Endothelial cell of umbilical vein (primary cell): ENCODE measurements at regions not wholly inside any gene's neighbourhood (a gene's known extent, or its start where the extent isn't known, plus 50 kb on each side); places are given as distances from the start of the nearest gene placed in this dataset.

Experiments
- BruUV-seq: library from RNA; stranded (reverse); fragments of 400-500 nt; replicated peaks from 2 replicates; lab custom pipeline; 2021; lab: Mats Ljungman, UMichigan
- CTCF ChIA-PET: fragments of 300-600, 350-600 bp; sonication (Branson Sonifier 250); formaldehyde crosslinking; loops from one replicate; lab custom pipeline; 2021; ENCODE audit warnings: antibody characterized with exemption, inconsistent platforms; lab: Charles Lee
- POLR2A ChIA-PET: fragments of 300-600, 350-600 bp; sonication (Branson Sonifier 250); formaldehyde crosslinking; loops from one replicate; lab custom pipeline; 2021; ENCODE audit warnings: antibody characterized with exemption, inconsistent platforms; lab: Charles Lee
- DNase-seq: peaks from one replicate; pipeline ENCODE4 v3.0.0-alpha.2; 2011; ENCODE audit warnings: low read depth, low spot score
- FAIRE-seq: peaks from 2 replicates; lab custom pipeline; 2011; peaks lifted over from hg19 to GRCh38; lab: Jason Lieb, UNC
- H2AFZ ChIP-seq: 2 replicates; pipeline ENCODE4 v1.6.0; 2012; ENCODE audit warnings: low read depth, low read length, control low read depth, inconsistent platforms
- H3K27ac ChIP-seq: 2 replicates; pipeline ENCODE4 v1.5.1; 2011; ENCODE audit warnings: low read depth, mild to moderate bottlenecking, control low read depth, low read length, moderate library complexity; ENCODE audit not compliant: insufficient read depth
- H3K27me3 ChIP-seq, 2 experiments: 2 replicates each; pipeline versions ENCODE4 v1.6.0 to v1.6.1; 2011; ENCODE audit warnings: low read length in 2 of 2, mixed read lengths in 1 of 2; ENCODE audit not compliant: control insufficient read depth in 2 of 2, insufficient read depth in 2 of 2
- H3K36me3 ChIP-seq, 2 experiments: 2 replicates in 1 of 2; 3 replicates in 1 of 2; pipeline ENCODE4 v1.5.1; 2011; ENCODE audit warnings: low read length in 2 of 2, mild to moderate bottlenecking in 1 of 2, moderate library complexity in 1 of 2; ENCODE audit not compliant: control insufficient read depth in 2 of 2, insufficient read depth in 2 of 2; ENCODE audit errors: extremely low read depth in 1 of 2
- H3K4me1 ChIP-seq: 3 replicates; pipeline ENCODE4 v1.5.1; 2011; ENCODE audit warnings: mild to moderate bottlenecking, low read length; ENCODE audit not compliant: control insufficient read depth, insufficient read depth; ENCODE audit errors: extremely low read depth
- H3K4me2 ChIP-seq: 2 replicates; pipeline ENCODE4 v1.6.1; 2011; ENCODE audit warnings: low read length, control low read depth, mixed read lengths; ENCODE audit not compliant: insufficient read depth
- H3K4me3 ChIP-seq, 3 experiments: fragments of 200-600 bp in 1 of 3; sonication (generic), shearing (Covaris generic) in 1 of 3; replicated peaks in 1 of 3; 2 replicates each; pipeline ENCODE4 v1.5.1; 2011 to 2016; ENCODE audit warnings: control low read depth in 3 of 3, low read length in 3 of 3, mild to moderate bottlenecking in 2 of 3, inconsistent platforms in 1 of 3, low read depth in 1 of 3, moderate library complexity in 1 of 3; ENCODE audit not compliant: insufficient read depth in 1 of 3
- H3K79me2 ChIP-seq: 2 replicates; pipeline ENCODE4 v1.6.0; 2012; ENCODE audit warnings: low read length, inconsistent platforms; ENCODE audit not compliant: control insufficient read depth, insufficient read depth
- H3K9ac ChIP-seq: replicated peaks from 2 replicates; pipeline ENCODE3; 2011; ENCODE audit warnings: low read length, control low read depth; ENCODE audit not compliant: insufficient read depth; ENCODE audit errors: extremely low read depth
- H3K9me1 ChIP-seq: replicated peaks from 3 replicates; pipeline ENCODE4 v1.6.0; 2011; ENCODE audit warnings: mild to moderate bottlenecking, low read length; ENCODE audit not compliant: control insufficient read depth, insufficient read depth; ENCODE audit errors: extremely low read depth
- H3K9me3 ChIP-seq: replicated peaks from 2 replicates; pipeline ENCODE4 v1.5.1; 2012; ENCODE audit warnings: low read length, inconsistent platforms; ENCODE audit not compliant: control insufficient read depth, insufficient read depth
- H4K20me1 ChIP-seq: replicated peaks from 2 replicates; pipeline ENCODE3; 2011; ENCODE audit warnings: mild to moderate bottlenecking, low read length; ENCODE audit not compliant: control insufficient read depth, insufficient read depth; ENCODE audit errors: extremely low read depth
- CTCF ChIP-seq, 2 donors: IDR thresholded peaks; 1 replicate in 1 of 2; 2 replicates in 1 of 2; pipeline ENCODE4 v1.5.1; 2011; ENCODE audit warnings: low read length in 2 of 2, mild to moderate bottlenecking in 2 of 2, moderate library complexity in 2 of 2, control low read depth in 1 of 2, inconsistent platforms in 1 of 2, low read depth in 1 of 2; ENCODE audit not compliant: insufficient read depth in 1 of 2; ENCODE audit errors: extremely low read depth in 1 of 2
- FOS ChIP-seq: IDR thresholded peaks from 2 replicates; pipeline ENCODE4 v1.6.1; 2011; ENCODE audit warnings: mild to moderate bottlenecking, low read length, moderate library complexity, borderline replicate concordance; ENCODE audit not compliant: insufficient read depth
- GATA2 ChIP-seq: IDR thresholded peaks from 2 replicates; pipeline ENCODE4 v1.7.0; 2011; ENCODE audit warnings: low read depth, mild to moderate bottlenecking, moderate library complexity, mixed read lengths, low read length; ENCODE audit not compliant: insufficient read length, insufficient read depth
- JUN ChIP-seq: IDR thresholded peaks from 2 replicates; pipeline ENCODE4 v1.6.1; 2011; ENCODE audit warnings: borderline replicate concordance, low read depth; ENCODE audit not compliant: insufficient read length, insufficient read depth
- MYC ChIP-seq: IDR thresholded peaks from one replicate; pipeline ENCODE4 v1.6.1; 2011; ENCODE audit warnings: mild to moderate bottlenecking, low read depth, low read length
- POLR2A ChIP-seq: IDR thresholded peaks from 2 replicates; pipeline ENCODE4 v1.6.1; 2012; ENCODE audit warnings: low read depth, mild to moderate bottlenecking, control low read depth, low read length
- POLR2AphosphoS5 ChIP-seq: IDR thresholded peaks from 2 replicates; pipeline ENCODE4 v1.6.1; 2012; ENCODE audit warnings: low read depth, mild to moderate bottlenecking, control low read depth, low read length, moderate library complexity; ENCODE audit not compliant: insufficient read depth
- dilution Hi-C: fragments of 300-500 bp; cut with MboI; formaldehyde crosslinking; loops from one replicate; pipeline ENCODE4 v1.15.0; 2019; ENCODE audit warnings: low sequenced_read_pairs; ENCODE audit not compliant: extremely low pct_ligation_motif_present
- intact Hi-C: fragments of 100-400 bp; cut with micrococcal nuclease; formaldehyde crosslinking; loops from one replicate; pipeline ENCODE4 v1.10.0; 2022

- Histone ChIP-seq H2AFZ (no peak overlapping the region), H3K27me3 (no peaks in the 10 kb centered on the region), H3K27ac (no peak overlapping the region), H3K4me1 (no peaks in the 10 kb centered on the region), H3K9me1 (no peaks in the 10 kb centered on the region), H3K9me3 (no peaks in the 10 kb centered on the region), H3K79me2 (no peaks in the 10 kb centered on the region), H3K4me2 (no peak overlapping the region), H3K4me3 (no peak overlapping the region), H4K20me1 (no peaks in the 10 kb centered on the region), H3K36me3 (no peaks in the 10 kb centered on the region), H3K9ac (no peak overlapping the region)
- dilution Hi-C loops (no loop called here), intact Hi-C loops (no loop called here)
- ChIA-PET CTCF (no interaction called here), POLR2A (no interaction called here)
- TF ChIP-seq POLR2A (no peak), GATA2 (no peak), FOS (no peak), MYC (no peak), POLR2AphosphoS5 (no peak), CTCF (IDR thresholded peaks at IDR 0.05; ENCODE audit: extremely low read depth in 1 of 2, insufficient read depth in 1 of 2, low read depth in 1 of 2, low read length in 2 of 2) (no peak), JUN (no peak)
- DNase-seq (no peak), FAIRE-seq (no peak)
- BruUV-seq, result no TSS peak
Observed at GRCh38 chr18:44546954-44547353, 133.7 kb upstream of the SETBP1 start.
